Activated CD4-positive, alpha-beta T cell treated with anti-CD3 and anti-CD28 coated beads for 24 hours (primary cell): ENCODE measurements at regions not wholly inside any gene's neighbourhood (a gene's known extent, or its start where the extent isn't known, plus 50 kb on each side); places are given as distances from the start of the nearest gene placed in this dataset.

ENCODE experiments used
- DNase-seq, 2 donors: peaks; one replicate each; pipeline ENCODE4 v3.0.0-alpha.2; 2020; ENCODE audit warnings: low read depth in 2 of 2

- DNase-seq: no peak
Observed at GRCh38 chr20:56925082-56925830, 296.1 kb downstream of the TFAP2C start.

- DNase-seq: no peak
Observed at GRCh38 chr20:56925831-56926170, 296.7 kb downstream of the TFAP2C start.

- no peak for DNase-seq
Observed at GRCh38 chr20:56926501-56926900, 297.4 kb downstream of the TFAP2C start.

GRCh38 chr20:56927127-56927526, 298.0 kb downstream of the TFAP2C start:
- no peak for DNase-seq

- no peak for DNase-seq
Observed at GRCh38 chr20:56928007-56928406, 298.9 kb downstream of the TFAP2C start.

GRCh38 chr20:56929606-56930005, 300.5 kb downstream of the TFAP2C start:
- no peak for DNase-seq

GRCh38 chr20:56930876-56931275, 301.8 kb downstream of the TFAP2C start:
- DNase-seq: no peak

GRCh38 chr20:56932575-56933330, 303.6 kb downstream of the TFAP2C start:
- DNase-seq: no peak

GRCh38 chr20:56933331-56933698, 304.2 kb downstream of the TFAP2C start:
- no peak for DNase-seq

- DNase-seq: no peak
Observed at GRCh38 chr20:56934888-56935287, 305.8 kb downstream of the TFAP2C start.

- no peak for DNase-seq
Observed at GRCh38 chr20:56940466-56940865, 311.4 kb downstream of the TFAP2C start.

GRCh38 chr20:56941101-56941686, 312.1 kb downstream of the TFAP2C start:
- no peak for DNase-seq

GRCh38 chr20:56943946-56944945, 315.1 kb downstream of the TFAP2C start:
- DNase-seq: no peak

GRCh38 chr20:56945057-56945456, 316.0 kb downstream of the TFAP2C start:
- no peak for DNase-seq

- DNase-seq: no peak
Observed at GRCh38 chr20:56945901-56946300, 316.8 kb downstream of the TFAP2C start.

GRCh38 chr20:56949318-56949717, 317.1 kb downstream of the BMP7 start:
- no peak for DNase-seq

- DNase-seq: no peak
Observed at GRCh38 chr20:56952258-56953047, 314.0 kb downstream of the BMP7 start.

- DNase-seq: no peak
Observed at GRCh38 chr20:56953048-56953586, 313.3 kb downstream of the BMP7 start.

GRCh38 chr20:56954797-56955196, 311.6 kb downstream of the BMP7 start:
- DNase-seq: no peak

- no peak for DNase-seq
Observed at GRCh38 chr20:56955680-56956079, 310.8 kb downstream of the BMP7 start.

- no peak for DNase-seq
Observed at GRCh38 chr20:56956534-56956933, 309.9 kb downstream of the BMP7 start.
